ENCODE measurements at regions not wholly inside any gene's neighbourhood (a gene's known extent, or its start where the extent isn't known, plus 50 kb on each side); places are given as distances from the start of the nearest gene placed in this dataset.

GRCh38 chr1:18535391-18536210, 54.9 kb downstream of the KLHDC7A start:
- no peak for TF ChIP-seq CTCF (IDR thresholded peaks at IDR 0.05; ENCODE audit: insufficient read depth, low read length)
- H3K4me3 ChIP-seq (ENCODE audit: low read depth, low read length) = no peak overlapping the region
- DNase-seq (ENCODE audit: low read depth) = no peak

GRCh38 chr1:18536356-18536755, 55.6 kb downstream of the KLHDC7A start:
- no peak for DNase-seq (ENCODE audit: low read depth)
- no peak for TF ChIP-seq CTCF (IDR thresholded peaks at IDR 0.05; ENCODE audit: insufficient read depth, low read length)
- no peak overlapping the region for H3K4me3 ChIP-seq (ENCODE audit: low read depth, low read length)

GRCh38 chr1:18536915-18537314, 56.2 kb downstream of the KLHDC7A start:
- DNase-seq (ENCODE audit: low read depth) = no peak
- no peak overlapping the region for H3K4me3 ChIP-seq (ENCODE audit: low read depth, low read length)

GRCh38 chr1:18537386-18538306, 56.9 kb downstream of the KLHDC7A start:
- no peak for DNase-seq (ENCODE audit: low read depth)
- no peak overlapping the region for H3K4me3 ChIP-seq (ENCODE audit: low read depth, low read length)
- TF ChIP-seq CTCF (IDR thresholded peaks at IDR 0.05; ENCODE audit: insufficient read depth, low read length) = no peak

More at GRCh38 chr1:18536915-18537314, 56.2 kb downstream of the KLHDC7A start:
- TF ChIP-seq CTCF (IDR thresholded peaks at IDR 0.05; ENCODE audit: insufficient read depth, low read length) = no peak

GRCh38 chr1:18539171-18539570, 58.4 kb downstream of the KLHDC7A start:
- no peak for TF ChIP-seq CTCF (IDR thresholded peaks at IDR 0.05; ENCODE audit: insufficient read depth, low read length)
- H3K4me3 ChIP-seq (ENCODE audit: low read depth, low read length) = no peak overlapping the region
- no peak for DNase-seq (ENCODE audit: low read depth)

GRCh38 chr1:18540136-18540765, 59.5 kb downstream of the KLHDC7A start:
- TF ChIP-seq CTCF (IDR thresholded peaks at IDR 0.05; ENCODE audit: insufficient read depth, low read length) = no peak
- no peak for DNase-seq (ENCODE audit: low read depth)
- no peak overlapping the region for H3K4me3 ChIP-seq (ENCODE audit: low read depth, low read length)

All from fibroblast of the aortic adventitia (primary cell).